ENCODE measurements at regions not wholly inside any gene's neighbourhood (a gene's known extent, or its start where the extent isn't known, plus 50 kb on each side); places are given as distances from the start of the nearest gene placed in this dataset.
A peak's percentile ranks its signal among the peaks of the same experiment; 100 is the strongest.

GRCh38 chr14:82067221-82067875, 533.7 kb upstream of the SEL1L start:
- no peak for DNase-seq

GRCh38 chr14:82070040-82070439, 536.4 kb upstream of the SEL1L start:
- DNase-seq = no peak

GRCh38 chr14:82070753-82071152, 537.1 kb upstream of the SEL1L start:
- no peak for DNase-seq

- no peak for DNase-seq
These were observed 539.9 kb upstream of the SEL1L start for GRCh38 chr14:82073547-82073946.

GRCh38 chr14:82075566-82075965, 541.9 kb upstream of the SEL1L start:
- DNase-seq = no peak

- DNase-seq = no peak
These were observed 545.9 kb upstream of the SEL1L start for GRCh38 chr14:82079553-82079952.

- DNase-seq = no peak
These were observed 546.7 kb upstream of the SEL1L start for GRCh38 chr14:82080370-82080769.

GRCh38 chr14:82084813-82085212, 551.2 kb upstream of the SEL1L start:
- no peak for DNase-seq

GRCh38 chr14:82091097-82091496, 557.4 kb upstream of the SEL1L start:
- no peak for DNase-seq

- DNase-seq = no peak
These were observed 561.2 kb upstream of the SEL1L start for GRCh38 chr14:82094829-82095345.

- DNase-seq = no peak
These were observed 570.4 kb upstream of the SEL1L start for GRCh38 chr14:82104013-82104412.

GRCh38 chr14:82112210-82112839, 578.7 kb upstream of the SEL1L start:
- no peak for DNase-seq

GRCh38 chr14:82113007-82113406, 579.4 kb upstream of the SEL1L start:
- DNase-seq = no peak

GRCh38 chr14:82113710-82114109, 580.1 kb upstream of the SEL1L start:
- DNase-seq = no peak

GRCh38 chr14:82116721-82117120, 583.1 kb upstream of the SEL1L start:
- no peak for DNase-seq

GRCh38 chr14:82122655-82123054, 589.0 kb upstream of the SEL1L start:
- no peak for DNase-seq

GRCh38 chr14:82124511-82124910, 590.9 kb upstream of the SEL1L start:
- no peak for DNase-seq

- DNase-seq = peak in 1 of 2 experiments; percentile 2
These were observed 592.4 kb upstream of the SEL1L start for GRCh38 chr14:82126006-82126405.

- no peak for DNase-seq
These were observed 600.8 kb upstream of the SEL1L start for GRCh38 chr14:82134411-82134810.

GRCh38 chr14:82138431-82138830, 604.8 kb upstream of the SEL1L start:
- DNase-seq = no peak

GRCh38 chr14:82146846-82147245, 613.2 kb upstream of the SEL1L start:
- no peak for DNase-seq

- DNase-seq = no peak
These were observed 620.0 kb upstream of the SEL1L start for GRCh38 chr14:82153689-82154088.

GRCh38 chr14:82159624-82160023, 626.0 kb upstream of the SEL1L start:
- no peak for DNase-seq

- DNase-seq = no peak
These were observed 646.5 kb upstream of the SEL1L start for GRCh38 chr14:82180139-82180538.

- DNase-seq = no peak
These were observed 649.0 kb upstream of the SEL1L start for GRCh38 chr14:82182646-82183045.

Data from SHP77 (cell line).